ENCODE measurements at regions not wholly inside any gene's neighbourhood (a gene's known extent, or its start where the extent isn't known, plus 50 kb on each side); places are given as distances from the start of the nearest gene placed in this dataset.

GRCh38 chr16:49108611-49109010, 173.0 kb downstream of the CBLN1 start:
- no peak overlapping the region for H3K27ac ChIP-seq (ENCODE audit: low read depth, low read length)
- no peaks in the 10 kb centered on the region for H3K27me3 ChIP-seq (ENCODE audit: insufficient read depth, low read length)
- no peaks in the 10 kb centered on the region for H3K36me3 ChIP-seq (ENCODE audit: insufficient read depth, low read length)
- H3K4me1 ChIP-seq (ENCODE audit: insufficient read depth, low read length): no peaks in the 10 kb centered on the region
- no peaks in the 10 kb centered on the region for H3K36me3 Mint-ChIP-seq
- no peaks in the 10 kb centered on the region for H3K4me1 Mint-ChIP-seq
- no peak overlapping the region for H3K27ac Mint-ChIP-seq
- intact Hi-C loops (cut with micrococcal nuclease): no loop called here
- ChIA-PET CTCF (ENCODE audit: partially characterized antibody) (no interaction called here), POLR2A (ENCODE audit: partially characterized antibody) (no interaction called here)
- H3K9me3 ChIP-seq (ENCODE audit: control insufficient read depth in 1 of 2, low read length in 2 of 2): no peaks in the 10 kb centered on the region
- no peak overlapping the region for H3K4me3 ChIP-seq (ENCODE audit: low read length in 2 of 2)
- DNase-seq: no peak
- peaks cover 2 to 19% (median 7%) of the 10 kb centered on the region in 8 donors for H3K9me3 Mint-ChIP-seq
- no peak overlapping the region for H3K4me3 Mint-ChIP-seq
- H3K27me3 Mint-ChIP-seq: no peaks in the 10 kb centered on the region

DNA sequence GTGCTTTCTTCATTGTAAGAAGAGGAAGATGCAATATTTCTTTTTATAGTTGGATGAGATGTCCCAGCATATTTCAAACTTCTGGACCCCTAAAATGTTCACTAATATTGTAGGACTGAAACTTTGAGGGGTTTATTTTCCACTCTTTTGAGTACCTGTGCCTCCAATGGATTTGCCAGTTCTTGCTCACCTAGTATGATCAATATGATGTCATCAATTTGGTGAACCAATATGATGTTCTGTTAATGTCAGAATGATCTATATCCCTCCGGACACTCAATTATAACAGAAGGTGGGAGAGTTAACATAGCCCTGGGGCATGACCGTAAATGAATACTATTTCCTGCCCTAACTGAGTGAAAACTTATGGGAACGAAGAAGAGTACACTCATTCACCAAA, 178.3 kb downstream of the CBLN1 start:
- Mint-ChIP-seq H3K27me3 (no peaks in the 10 kb centered on the region), H3K4me1 (no peaks in the 10 kb centered on the region), H3K36me3 (no peaks in the 10 kb centered on the region), H3K27ac (no peak overlapping the region), H3K9me3 (peaks cover 0 to 14% (median 6%) of the 10 kb centered on the region in 8 donors), H3K4me3 (no peak overlapping the region)
- H3K4me3 ChIP-seq (ENCODE audit: low read length in 2 of 2): no peak overlapping the region
- H3K27me3 ChIP-seq (ENCODE audit: insufficient read depth, low read length): no peaks in the 10 kb centered on the region
- POLR2A ChIA-PET (ENCODE audit: partially characterized antibody): no interaction called here
- H3K27ac ChIP-seq (ENCODE audit: low read depth, low read length): no peak overlapping the region
- intact Hi-C loops (cut with micrococcal nuclease): no loop called here
- CTCF ChIA-PET (ENCODE audit: partially characterized antibody): no interaction called here
- no peaks in the 10 kb centered on the region for H3K4me1 ChIP-seq (ENCODE audit: insufficient read depth, low read length)
- no peaks in the 10 kb centered on the region for H3K36me3 ChIP-seq (ENCODE audit: insufficient read depth, low read length)
- no peaks in the 10 kb centered on the region for H3K9me3 ChIP-seq (ENCODE audit: control insufficient read depth in 1 of 2, low read length in 2 of 2)
- DNase-seq: no peak

GRCh38 chr16:49101997-49102396, 179.6 kb downstream of the CBLN1 start:
- ChIA-PET CTCF (ENCODE audit: partially characterized antibody) (no interaction called here), POLR2A (ENCODE audit: partially characterized antibody) (no interaction called here)
- Histone ChIP-seq H3K4me1 (ENCODE audit: insufficient read depth, low read length) (no peaks in the 10 kb centered on the region), H3K27ac (ENCODE audit: low read depth, low read length) (no peak overlapping the region), H3K4me3 (ENCODE audit: low read length in 2 of 2) (no peak overlapping the region), H3K9me3 (ENCODE audit: control insufficient read depth in 1 of 2, low read length in 2 of 2) (no peaks in the 10 kb centered on the region), H3K36me3 (ENCODE audit: insufficient read depth, low read length) (no peaks in the 10 kb centered on the region), H3K27me3 (ENCODE audit: insufficient read depth, low read length) (no peaks in the 10 kb centered on the region)
- no peak overlapping the region for H3K4me3 Mint-ChIP-seq
- DNase-seq: no peak
- intact Hi-C loops (cut with micrococcal nuclease): no loop called here
- H3K4me1 Mint-ChIP-seq: no peaks in the 10 kb centered on the region
- no peak overlapping the region for H3K27ac Mint-ChIP-seq
- H3K36me3 Mint-ChIP-seq: no peaks in the 10 kb centered on the region
- no peaks in the 10 kb centered on the region for H3K27me3 Mint-ChIP-seq
- peaks cover 0 to 14% (median 6%) of the 10 kb centered on the region in 8 donors for H3K9me3 Mint-ChIP-seq

DNA sequence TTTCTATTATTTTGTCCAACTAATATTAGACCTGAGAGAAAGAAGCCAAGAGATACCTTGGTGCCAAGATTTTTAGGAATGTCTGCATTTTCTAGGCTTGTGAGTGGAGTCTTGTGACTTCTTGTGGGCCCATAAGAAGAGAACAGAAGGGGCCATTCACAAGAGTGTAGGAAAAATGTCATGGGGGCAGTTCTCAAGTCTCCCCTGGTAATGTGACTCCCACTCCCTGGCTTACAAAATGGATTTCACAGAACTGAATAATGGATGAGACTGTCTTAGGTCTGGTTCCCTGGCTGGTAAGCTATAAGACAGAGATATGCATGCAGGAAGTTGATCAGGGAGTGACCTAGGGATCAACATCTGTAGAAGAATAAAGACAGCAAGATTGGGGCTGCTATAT, 181.3 kb downstream of the CBLN1 start:
- Histone ChIP-seq H3K27me3 (ENCODE audit: insufficient read depth, low read length) (no peaks in the 10 kb centered on the region), H3K4me3 (ENCODE audit: low read length in 2 of 2) (no peak overlapping the region), H3K4me1 (ENCODE audit: insufficient read depth, low read length) (no peaks in the 10 kb centered on the region), H3K36me3 (ENCODE audit: insufficient read depth, low read length) (no peaks in the 10 kb centered on the region), H3K9me3 (ENCODE audit: control insufficient read depth in 1 of 2, low read length in 2 of 2) (no peaks in the 10 kb centered on the region), H3K27ac (ENCODE audit: low read depth, low read length) (no peak overlapping the region)
- ChIA-PET CTCF (ENCODE audit: partially characterized antibody) (no interaction called here), POLR2A (ENCODE audit: partially characterized antibody) (no interaction called here)
- H3K36me3 Mint-ChIP-seq: no peaks in the 10 kb centered on the region
- intact Hi-C loops (cut with micrococcal nuclease): no loop called here
- H3K4me1 Mint-ChIP-seq: no peaks in the 10 kb centered on the region
- no peak for DNase-seq
- no peak overlapping the region for H3K27ac Mint-ChIP-seq
- peaks cover 0 to 14% (median 4%) of the 10 kb centered on the region in 8 donors for H3K9me3 Mint-ChIP-seq
- H3K4me3 Mint-ChIP-seq: no peak overlapping the region
- no peaks in the 10 kb centered on the region for H3K27me3 Mint-ChIP-seq

- no peak overlapping the region for H3K27ac ChIP-seq (ENCODE audit: low read depth, low read length)
- H3K27ac Mint-ChIP-seq: no peak overlapping the region
Observed at GRCh38 chr16:49097964-49098363, 183.7 kb downstream of the CBLN1 start.

GRCh38 chr16:49096176-49096945, 185.3 kb downstream of the CBLN1 start:
- Mint-ChIP-seq H3K27ac (no peak overlapping the region), H3K36me3 (no peaks in the 10 kb centered on the region), H3K27me3 (no peaks in the 10 kb centered on the region), H3K4me3 (no peak overlapping the region), H3K4me1 (no peaks in the 10 kb centered on the region), H3K9me3 (peaks cover 0 to 7% (median 4%) of the 10 kb centered on the region in 8 donors)
- Histone ChIP-seq H3K4me3 (ENCODE audit: low read length in 2 of 2) (no peak overlapping the region), H3K9me3 (ENCODE audit: control insufficient read depth in 1 of 2, low read length in 2 of 2) (no peaks in the 10 kb centered on the region), H3K4me1 (ENCODE audit: insufficient read depth, low read length) (no peaks in the 10 kb centered on the region), H3K36me3 (ENCODE audit: insufficient read depth, low read length) (no peaks in the 10 kb centered on the region), H3K27me3 (ENCODE audit: insufficient read depth, low read length) (no peaks in the 10 kb centered on the region), H3K27ac (ENCODE audit: low read depth, low read length) (no peak overlapping the region)
- ChIA-PET POLR2A (ENCODE audit: partially characterized antibody) (no interaction called here), CTCF (ENCODE audit: partially characterized antibody) (no interaction called here)
- DNase-seq: no peak
- intact Hi-C loops (cut with micrococcal nuclease): no loop called here

More at GRCh38 chr16:49097964-49098363, 183.7 kb downstream of the CBLN1 start:
- Histone ChIP-seq H3K36me3 (ENCODE audit: insufficient read depth, low read length) (no peaks in the 10 kb centered on the region), H3K9me3 (ENCODE audit: control insufficient read depth in 1 of 2, low read length in 2 of 2) (no peaks in the 10 kb centered on the region), H3K4me3 (ENCODE audit: low read length in 2 of 2) (no peak overlapping the region), H3K4me1 (ENCODE audit: insufficient read depth, low read length) (no peaks in the 10 kb centered on the region), H3K27me3 (ENCODE audit: insufficient read depth, low read length) (no peaks in the 10 kb centered on the region)
- ChIA-PET CTCF (ENCODE audit: partially characterized antibody) (no interaction called here), POLR2A (ENCODE audit: partially characterized antibody) (no interaction called here)
- intact Hi-C loops (cut with micrococcal nuclease): no loop called here
- Mint-ChIP-seq H3K9me3 (peaks cover 0 to 7% (median 4%) of the 10 kb centered on the region in 8 donors), H3K4me3 (no peak overlapping the region), H3K4me1 (no peaks in the 10 kb centered on the region), H3K36me3 (no peaks in the 10 kb centered on the region), H3K27me3 (no peaks in the 10 kb centered on the region)
- no peak for DNase-seq

GRCh38 chr16:49095539-49095938, 186.1 kb downstream of the CBLN1 start:
- Mint-ChIP-seq H3K27me3 (no peaks in the 10 kb centered on the region), H3K27ac (no peak overlapping the region), H3K9me3 (peaks cover 0 to 4% (median 1%) of the 10 kb centered on the region in 8 donors), H3K4me3 (no peak overlapping the region), H3K36me3 (no peaks in the 10 kb centered on the region), H3K4me1 (no peaks in the 10 kb centered on the region)
- no peak overlapping the region for H3K27ac ChIP-seq (ENCODE audit: low read depth, low read length)
- intact Hi-C loops (cut with micrococcal nuclease): no loop called here
- CTCF ChIA-PET (ENCODE audit: partially characterized antibody): no interaction called here
- no peaks in the 10 kb centered on the region for H3K9me3 ChIP-seq (ENCODE audit: control insufficient read depth in 1 of 2, low read length in 2 of 2)
- no peaks in the 10 kb centered on the region for H3K4me1 ChIP-seq (ENCODE audit: insufficient read depth, low read length)
- no peak for DNase-seq
- no peak overlapping the region for H3K4me3 ChIP-seq (ENCODE audit: low read length in 2 of 2)
- POLR2A ChIA-PET (ENCODE audit: partially characterized antibody): no interaction called here
- H3K36me3 ChIP-seq (ENCODE audit: insufficient read depth, low read length): no peaks in the 10 kb centered on the region
- H3K27me3 ChIP-seq (ENCODE audit: insufficient read depth, low read length): no peaks in the 10 kb centered on the region

DNA sequence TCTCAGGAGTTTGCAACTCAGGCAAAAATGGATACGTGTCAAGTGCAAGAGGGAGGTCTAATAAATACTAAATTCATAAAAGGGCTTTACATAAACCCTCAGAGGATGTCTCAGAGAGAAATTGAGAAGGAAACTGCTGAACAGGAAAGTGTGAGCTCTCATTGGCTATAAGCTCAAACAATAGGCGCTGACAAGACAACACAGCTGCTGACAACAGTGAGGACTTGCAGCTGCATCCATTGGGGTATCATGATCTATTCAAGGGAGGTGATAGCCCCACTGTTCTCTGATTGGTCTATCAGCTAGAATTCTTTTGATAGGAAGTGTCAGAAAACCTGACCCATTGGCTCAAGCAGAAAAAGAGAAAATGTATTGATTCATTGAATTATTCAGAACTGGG, 187.2 kb downstream of the CBLN1 start:
- H3K4me3 ChIP-seq (ENCODE audit: low read length in 2 of 2): no peak overlapping the region
- POLR2A ChIA-PET (ENCODE audit: partially characterized antibody): no interaction called here
- Mint-ChIP-seq H3K36me3 (no peaks in the 10 kb centered on the region), H3K9me3 (peaks cover 0 to 5% (median 2%) of the 10 kb centered on the region in 8 donors), H3K27ac (no peak overlapping the region), H3K4me3 (no peak overlapping the region), H3K27me3 (no peaks in the 10 kb centered on the region), H3K4me1 (no peaks in the 10 kb centered on the region)
- CTCF ChIA-PET (ENCODE audit: partially characterized antibody): no interaction called here
- H3K36me3 ChIP-seq (ENCODE audit: insufficient read depth, low read length): no peaks in the 10 kb centered on the region
- no peak for DNase-seq
- no peaks in the 10 kb centered on the region for H3K9me3 ChIP-seq (ENCODE audit: control insufficient read depth in 1 of 2, low read length in 2 of 2)
- H3K27ac ChIP-seq (ENCODE audit: low read depth, low read length): no peak overlapping the region
- intact Hi-C loops (cut with micrococcal nuclease): no loop called here
- H3K4me1 ChIP-seq (ENCODE audit: insufficient read depth, low read length): no peaks in the 10 kb centered on the region
- H3K27me3 ChIP-seq (ENCODE audit: insufficient read depth, low read length): no peaks in the 10 kb centered on the region

Data from CD4-positive, alpha-beta memory T cell (primary cell).